ENCODE measurements at regions not wholly inside any gene's neighbourhood (a gene's known extent, or its start where the extent isn't known, plus 50 kb on each side); places are given as distances from the start of the nearest gene placed in this dataset.
"Not testable (repeated sequence)": the region's sequence is repeated elsewhere in the genome, so short reads cannot be mapped to it uniquely, and the experiment has no call there.

DNA sequence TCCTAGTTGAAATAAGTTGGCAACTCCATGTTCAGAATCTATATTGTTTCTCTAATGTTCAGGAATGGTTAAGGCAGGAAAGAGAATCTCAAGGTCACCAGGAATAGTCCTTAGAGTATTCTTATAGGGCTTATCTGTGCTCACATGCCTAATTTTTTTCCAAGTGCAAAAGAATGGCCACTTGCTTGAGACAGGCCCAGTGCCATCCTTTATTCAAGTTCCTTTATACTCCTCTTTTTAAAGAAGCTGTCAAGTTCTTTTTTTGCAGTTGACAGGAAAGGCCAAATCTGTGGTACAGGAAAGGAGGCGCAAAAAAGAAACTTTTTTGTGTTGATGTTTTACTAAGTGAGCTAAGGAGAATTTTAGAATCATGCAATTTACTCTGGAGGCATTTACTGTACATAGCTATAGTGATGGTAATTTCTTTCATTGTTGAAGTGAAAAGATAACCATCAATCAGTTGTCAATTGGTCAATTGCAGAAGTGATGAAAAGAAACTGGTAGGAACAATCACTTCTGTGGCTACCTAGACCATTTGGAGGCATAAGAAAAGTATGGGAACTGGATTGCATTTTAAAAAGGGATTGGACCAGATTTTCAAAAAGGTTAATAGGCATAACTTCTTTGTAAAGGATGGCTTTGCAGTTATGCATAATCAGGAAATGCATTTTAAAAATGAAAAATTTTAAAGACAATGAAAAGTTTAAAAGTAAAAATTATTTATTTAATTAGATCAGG is 102.5 kb upstream of the SOX2 start:
- no peak for DNase-seq

DNA sequence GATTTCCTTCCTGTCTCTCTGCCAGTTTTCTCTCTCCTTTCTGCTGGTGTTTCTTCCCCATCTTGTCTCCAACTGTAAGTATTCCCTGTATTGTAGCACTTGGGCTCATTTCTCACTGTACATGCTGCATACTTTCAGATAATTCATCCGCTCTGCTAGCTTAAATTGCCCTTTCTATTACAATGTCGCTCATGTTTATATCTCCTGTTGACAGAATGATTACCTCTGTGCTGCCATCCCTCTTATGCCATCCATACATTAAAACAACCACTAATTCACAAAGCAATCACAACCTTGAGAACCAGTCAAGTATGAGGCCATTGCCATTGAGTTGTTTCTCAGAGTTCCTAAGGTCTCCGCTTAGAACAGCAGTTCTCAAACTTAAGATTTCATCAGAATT is 107.5 kb upstream of the SOX2 start:
- DNase-seq = no peak

DNA sequence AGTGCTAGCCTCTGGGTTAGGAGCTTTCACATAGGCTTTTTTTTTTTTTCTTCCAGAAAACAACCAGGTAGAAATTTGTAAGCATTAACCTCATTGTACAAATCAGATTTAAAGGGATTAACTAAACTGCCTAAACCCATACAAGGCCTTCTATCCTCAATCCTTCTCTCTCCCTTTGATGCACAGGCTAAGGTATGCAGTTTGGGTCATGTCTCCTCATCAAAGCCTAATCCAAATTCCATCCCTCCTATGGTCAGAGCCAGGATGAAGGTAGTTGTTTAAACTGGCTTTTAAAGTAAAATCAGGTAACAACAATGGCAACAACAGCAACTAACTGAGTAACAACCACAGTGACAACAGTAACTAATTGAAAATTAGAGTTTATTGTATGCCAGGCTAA is 115.6 kb upstream of the SOX2 start:
- no peak for DNase-seq

DNA sequence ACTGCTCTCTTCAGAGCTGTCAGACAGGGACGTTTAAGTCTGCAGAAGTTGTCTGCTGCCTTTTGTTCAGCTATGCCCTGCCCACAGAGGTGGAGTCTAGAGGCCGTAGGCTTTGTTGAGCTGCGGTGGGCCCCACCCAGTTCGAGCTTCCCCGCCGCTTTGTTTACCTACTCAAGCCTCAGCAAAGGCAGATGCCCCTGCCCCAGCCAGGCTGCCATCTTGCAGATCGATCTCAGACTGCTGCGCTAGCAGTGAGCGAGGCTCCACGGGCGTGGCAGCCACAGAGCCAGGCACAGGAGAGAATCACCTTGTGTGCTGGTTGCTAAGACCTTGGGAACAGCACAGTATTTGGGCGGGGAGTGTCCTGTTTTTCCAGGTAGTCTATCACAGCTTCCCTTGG is 120.8 kb upstream of the SOX2 start:
- DNase-seq = not testable (repeated sequence)

DNA sequence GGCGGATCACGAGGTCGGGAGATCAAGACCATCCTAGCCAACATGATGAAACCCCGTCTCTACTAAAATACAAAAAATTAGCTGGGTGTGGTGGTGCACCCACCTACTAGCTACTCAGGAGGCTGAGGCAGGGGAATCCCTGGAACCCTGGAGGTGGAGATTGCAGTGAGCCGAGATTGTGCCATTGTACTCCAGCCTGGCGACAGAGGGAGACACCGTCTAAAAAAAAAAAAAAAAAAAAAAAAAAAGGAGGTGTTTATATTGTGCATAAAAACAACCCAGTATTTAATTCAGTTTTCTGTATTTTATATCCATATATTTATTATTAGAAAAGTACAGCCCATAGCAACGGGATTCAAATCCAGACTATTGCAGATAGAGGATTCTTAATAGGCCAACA is 129.1 kb upstream of the SOX2 start:
- no peak for DNase-seq

DNA sequence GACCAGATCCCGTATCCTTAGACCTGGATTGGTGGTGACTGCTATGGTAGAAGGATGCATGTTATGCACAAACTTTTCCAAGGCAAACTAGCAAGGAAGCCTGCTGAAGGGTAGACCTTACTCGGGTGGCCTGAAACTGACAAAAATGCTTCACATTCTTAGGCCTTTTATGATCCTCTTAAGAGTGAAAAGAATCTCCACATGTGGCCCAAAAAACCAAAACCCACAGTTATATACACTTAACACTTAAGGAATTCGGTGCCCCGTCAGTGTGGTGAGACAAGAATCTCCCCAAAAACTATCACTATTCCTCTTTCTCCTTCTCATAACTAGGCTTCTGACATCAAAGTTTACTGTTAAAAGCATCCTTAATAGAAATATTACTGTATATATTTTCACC is 130.1 kb upstream of the SOX2 start:
- no peak for DNase-seq

DNA sequence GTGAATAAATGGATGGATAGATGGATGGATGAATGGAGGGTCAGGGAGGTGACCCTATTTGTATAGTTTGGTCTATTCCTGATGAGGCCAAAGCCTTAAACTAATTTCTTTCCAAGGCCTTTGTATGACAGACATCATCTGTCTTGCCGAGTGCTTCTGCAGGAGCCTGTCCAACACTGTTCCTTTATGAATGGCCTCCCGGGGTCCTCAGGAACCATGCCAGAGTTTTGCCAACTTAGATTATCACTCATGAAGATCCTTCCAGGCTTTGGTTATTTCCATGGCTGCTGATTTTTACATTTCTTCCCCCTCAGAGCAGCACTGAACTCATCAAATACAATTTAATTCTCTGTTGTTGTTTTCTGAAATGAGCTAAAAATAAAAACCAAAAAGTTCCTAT is 133.0 kb upstream of the SOX2 start:
- no peak for DNase-seq

DNA sequence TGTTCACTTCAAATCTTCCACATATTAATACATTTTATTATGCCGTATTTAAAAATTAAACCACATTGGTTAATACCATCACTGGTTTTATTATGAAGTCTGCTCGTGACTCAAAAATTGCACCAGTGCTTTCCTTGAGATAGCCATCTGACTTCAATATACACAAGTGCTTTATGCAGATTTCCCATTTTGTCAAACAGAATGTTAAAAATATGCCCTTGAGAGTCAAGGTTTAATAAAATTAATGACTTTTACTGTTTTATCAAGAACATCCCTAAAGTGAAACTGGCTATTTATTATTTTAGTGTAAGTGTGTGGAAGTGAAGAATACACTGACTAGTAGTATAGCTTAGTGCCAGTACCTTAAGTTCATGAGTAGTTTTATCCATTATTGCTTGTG is 139.3 kb upstream of the SOX2 start:
- DNase-seq = no peak

DNA sequence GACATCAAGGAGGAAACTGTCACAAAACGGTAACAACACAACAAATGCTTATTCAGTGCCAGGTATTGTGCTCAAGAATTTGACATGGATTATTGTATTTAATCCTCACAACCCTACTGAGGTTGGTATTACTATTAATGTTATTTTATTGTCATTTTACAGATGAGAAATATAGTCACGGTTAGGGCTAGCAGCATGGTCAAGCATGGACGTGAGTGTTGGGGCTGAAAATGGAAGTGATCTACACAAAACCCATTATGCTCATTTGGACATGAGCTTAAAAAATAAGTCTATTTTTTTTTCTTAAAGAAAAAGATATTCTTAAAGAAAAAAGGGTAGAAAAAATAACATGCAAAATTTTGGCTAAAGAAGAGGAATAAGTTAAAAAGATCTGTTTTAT is 141.3 kb upstream of the SOX2 start:
- DNase-seq = no peak

DNA sequence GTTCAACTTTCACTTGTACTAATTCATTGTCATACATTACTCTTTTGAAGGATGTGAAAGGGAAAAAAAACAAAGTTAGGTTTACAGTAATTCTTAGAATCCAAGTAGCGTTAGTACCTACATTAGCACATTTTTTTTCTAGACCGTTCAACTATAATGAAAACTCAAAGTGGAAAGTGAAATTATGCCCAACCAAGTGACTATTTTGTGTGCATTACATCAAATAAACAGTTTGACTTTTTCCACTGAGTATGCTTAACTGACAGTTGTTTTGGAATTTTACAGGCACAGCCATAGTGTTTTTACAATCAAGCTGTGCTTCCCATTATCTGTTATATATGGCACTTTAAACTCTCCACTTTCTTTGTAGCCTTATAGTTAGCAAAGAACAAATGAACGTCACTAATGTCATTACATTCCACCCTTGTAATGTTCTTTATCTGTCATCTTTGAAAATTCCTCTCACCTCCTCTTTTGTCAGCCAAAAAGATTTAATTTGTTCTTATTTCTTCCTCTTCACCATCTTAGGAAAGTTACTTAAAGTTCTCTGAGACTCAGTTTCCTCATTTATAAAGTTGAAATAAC is 142.3 kb upstream of the SOX2 start:
- no peak for DNase-seq

DNA sequence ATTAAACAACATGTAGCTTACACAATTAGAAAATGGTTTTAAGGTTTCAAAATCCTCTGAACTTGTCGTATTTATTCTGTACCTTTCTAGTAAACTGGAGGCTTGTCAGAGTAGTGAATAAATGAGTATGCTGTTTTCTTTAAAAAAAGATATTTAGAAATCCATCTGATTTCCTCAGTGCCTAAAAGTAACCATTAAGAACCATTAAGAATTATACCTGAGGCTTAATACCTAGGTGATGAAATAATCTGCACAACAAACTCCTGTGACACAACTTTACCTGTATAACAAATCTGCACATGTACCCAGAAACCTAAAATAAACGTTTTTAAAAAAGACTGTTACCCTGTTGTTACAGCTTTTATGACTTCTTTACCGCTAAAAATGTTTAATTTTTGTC is 143.0 kb upstream of the SOX2 start:
- no peak for DNase-seq

DNA sequence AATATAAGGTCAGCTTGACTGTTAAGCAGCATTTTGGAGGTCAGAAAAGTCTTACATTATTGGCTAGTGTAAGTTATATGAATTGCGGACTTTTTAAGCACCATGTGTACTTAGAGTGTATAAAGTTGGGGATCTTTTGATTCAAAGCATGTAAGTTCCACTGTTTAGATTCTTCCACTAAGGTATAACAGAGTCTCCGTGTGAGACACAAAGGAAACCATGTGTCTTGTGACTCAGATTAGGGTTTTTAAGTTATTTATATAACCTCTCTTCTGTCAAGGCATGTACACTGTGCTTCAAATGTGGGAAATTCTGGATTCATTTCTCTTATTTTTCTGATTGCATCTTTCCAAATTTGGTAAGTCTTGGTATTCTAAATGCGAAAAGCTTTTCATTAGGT is 143.5 kb upstream of the SOX2 start:
- DNase-seq = no peak

DNA sequence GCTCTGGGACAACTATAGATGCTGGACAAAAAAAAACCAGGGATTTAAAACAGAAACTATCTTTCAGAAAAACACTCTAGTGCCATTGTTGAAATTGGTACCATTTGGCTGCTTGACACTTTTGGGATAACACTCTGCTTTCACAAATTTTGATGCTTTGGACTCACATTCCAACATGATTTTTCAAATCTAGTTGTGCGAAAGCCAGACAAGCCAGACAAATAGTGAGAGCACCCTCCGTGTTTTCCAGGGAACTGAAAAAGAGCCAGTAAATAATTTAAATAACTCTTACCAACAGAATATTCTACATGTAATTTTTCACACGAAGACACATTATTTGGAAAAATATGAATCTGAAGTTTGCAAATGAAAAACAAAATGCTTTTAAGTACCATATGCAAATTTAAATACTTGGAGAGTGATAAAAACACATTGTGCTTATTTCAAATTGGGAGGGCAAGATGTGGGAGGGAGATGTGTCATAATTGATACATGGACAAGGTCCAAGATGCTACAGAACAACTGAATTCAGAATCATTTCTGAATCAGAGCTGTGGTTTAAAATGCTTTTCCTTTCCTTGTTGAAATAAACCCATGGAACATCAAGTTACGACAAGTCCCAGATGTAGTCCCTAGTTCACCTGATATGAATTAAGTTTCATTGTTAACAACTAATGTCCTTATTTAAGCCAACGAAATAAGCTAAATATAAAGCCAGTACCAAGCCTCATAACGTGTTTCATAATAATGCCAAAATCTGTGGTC is 144.2 kb upstream of the SOX2 start:
- DNase-seq = no peak

DNA sequence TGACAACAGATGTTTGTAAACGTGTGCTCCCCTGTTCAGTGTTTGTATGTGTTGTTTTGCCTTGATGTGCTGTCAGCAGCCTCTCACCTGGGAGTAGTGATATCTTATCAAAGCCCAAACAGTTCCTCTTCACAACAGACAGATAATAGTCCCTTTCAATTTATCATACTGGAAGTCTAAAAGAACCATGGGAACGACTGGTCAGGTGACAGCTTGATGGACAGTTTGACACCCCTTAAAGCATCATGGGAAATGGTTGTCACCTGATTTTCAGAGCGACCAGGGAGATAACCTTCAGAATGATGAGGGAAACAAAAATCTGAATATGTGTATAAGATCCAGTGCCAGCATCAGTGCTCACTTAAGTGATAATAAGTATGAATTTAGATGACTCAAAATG is 146.3 kb upstream of the SOX2 start:
- no peak for DNase-seq

DNA sequence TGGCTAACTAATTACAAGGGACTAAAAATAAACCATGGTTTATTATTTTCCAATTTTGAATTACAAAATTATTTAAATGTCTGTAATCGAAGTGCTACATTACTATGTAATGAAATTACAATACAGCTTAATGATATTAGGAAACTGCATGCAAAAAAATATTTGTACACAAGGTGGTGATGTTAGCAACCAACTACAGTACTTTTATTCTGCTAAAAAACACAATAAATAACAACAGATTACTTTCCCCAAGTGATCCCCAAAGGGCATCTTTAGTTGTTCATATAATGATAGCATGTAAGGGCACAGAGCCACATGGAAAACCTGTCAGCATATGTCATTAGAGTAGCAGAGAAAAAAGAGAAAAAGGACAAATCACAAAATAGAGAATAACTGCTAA is 147.5 kb upstream of the SOX2 start:
- no peak for DNase-seq

DNA sequence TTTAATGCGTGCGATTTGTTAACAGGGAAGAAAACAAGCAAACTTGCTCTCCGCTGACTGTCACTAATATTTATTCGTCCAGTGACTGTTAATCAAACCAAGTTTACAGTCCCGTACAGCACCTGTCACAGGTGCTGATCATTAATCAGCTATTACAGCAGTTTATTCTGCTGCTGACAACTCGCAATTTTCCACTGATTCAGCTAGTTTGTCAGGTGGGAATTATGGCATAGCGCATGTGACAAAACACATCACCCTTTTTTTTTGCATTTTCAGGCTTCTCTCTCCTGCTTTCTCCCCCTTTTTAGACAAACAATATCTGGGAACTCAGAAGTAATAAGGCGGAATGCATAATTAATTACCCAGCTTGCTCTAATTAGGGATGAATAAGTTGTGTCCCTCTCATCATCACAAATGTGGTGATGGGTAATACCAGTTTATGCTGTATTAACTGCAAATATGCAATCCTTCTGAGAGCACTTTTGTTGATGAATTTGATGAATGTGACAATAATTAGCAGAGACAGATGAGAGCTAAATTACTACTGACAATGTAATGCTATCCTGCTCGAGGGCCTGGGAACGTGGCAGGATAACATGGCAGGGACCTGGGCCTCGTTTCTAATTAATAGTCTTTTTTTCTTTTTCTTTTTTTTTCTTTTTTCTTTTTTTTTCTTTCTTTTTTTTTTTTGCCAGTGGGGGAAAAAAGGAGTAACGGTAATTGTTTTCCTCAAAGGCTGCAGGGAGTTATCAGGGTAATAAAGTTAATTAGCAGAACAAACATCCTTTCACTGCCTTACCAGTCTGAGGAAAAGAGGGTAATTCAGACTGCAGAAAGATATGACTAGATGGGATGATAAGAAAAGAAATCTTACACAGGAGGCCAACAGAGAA is 150.3 kb upstream of the SOX2 start:
- DNase-seq = no peak

DNA sequence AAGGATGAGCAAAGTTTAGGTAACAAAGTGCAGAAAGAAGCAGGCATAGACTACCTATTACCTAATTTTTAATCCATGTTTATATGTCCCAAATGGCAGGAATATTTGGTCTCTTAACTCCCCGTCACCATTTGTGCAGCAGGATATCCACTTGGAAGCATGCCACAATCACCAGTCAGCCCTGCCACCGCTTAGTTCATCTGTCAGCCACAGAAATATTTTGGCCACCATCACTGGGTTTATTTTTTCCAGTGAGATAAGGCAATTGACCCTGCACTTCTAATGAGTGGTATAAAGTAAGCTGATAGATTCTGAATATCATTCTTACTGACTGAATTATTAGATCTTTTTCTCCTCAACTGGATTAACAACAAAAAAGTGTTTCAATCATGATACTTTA is 152.9 kb upstream of the SOX2 start:
- DNase-seq = no peak

DNA sequence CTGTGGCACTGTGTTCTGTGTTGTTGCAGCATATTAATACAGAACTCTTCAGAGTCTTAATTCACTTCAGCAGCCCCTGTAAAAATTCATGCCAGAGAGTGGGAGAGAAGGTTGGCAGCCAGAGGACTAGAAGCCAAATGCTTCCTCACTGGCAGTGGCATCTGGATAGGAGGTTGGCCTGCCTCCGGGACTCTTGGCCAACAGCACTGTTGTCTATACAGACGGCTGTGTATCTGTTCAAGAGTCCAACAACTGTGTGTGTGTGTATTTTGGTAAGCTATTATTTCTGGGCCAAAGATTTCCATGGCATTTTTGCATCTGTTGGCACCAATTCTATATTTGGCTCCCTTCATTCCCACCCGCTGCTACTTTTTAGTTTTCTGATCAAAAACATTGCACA is 156.0 kb upstream of the SOX2 start:
- no peak for DNase-seq

DNA sequence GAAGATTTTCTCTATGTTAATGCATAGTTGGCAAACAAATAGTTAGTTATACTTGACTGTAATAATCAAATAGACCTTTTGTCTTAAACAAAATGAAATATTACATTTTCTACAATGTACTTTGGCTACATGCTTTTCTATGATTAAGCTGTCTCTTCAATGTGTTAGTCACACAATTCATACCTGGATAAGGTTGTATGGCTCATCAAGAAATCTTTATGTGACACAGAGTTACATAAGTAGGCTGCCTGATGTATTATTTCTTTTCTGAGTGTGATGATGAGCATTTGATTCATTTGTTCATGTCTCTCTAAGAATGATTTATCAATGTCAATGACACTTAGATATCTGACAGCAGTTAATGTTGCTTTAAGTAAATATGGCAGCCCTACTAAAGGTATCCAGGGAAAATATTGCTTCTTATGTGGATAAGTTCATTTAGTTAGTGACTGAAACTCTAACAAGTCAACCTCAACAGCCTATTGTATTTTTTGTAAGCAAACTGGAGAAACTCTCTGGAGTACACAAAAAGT is 157.4 kb upstream of the SOX2 start:
- DNase-seq = no peak

DNA sequence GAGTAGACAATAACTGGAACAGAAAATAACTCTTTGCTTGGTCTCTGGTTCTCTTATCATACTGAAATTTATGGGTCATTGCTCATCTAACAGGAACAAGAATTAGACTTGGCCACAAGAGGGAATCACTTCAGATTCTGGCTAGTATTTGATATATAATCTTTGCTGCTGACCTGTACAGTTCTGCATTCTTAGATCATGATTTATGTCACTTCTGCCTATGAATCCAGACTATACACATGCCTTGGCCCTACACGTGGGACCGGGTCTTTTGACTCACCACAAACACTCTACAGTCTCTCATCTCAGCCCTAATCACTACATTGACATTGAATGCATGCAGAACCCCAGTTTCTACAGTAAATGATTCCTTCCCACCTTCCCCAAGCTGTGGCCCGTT is 162.5 kb upstream of the SOX2 start:
- no peak for DNase-seq

DNA sequence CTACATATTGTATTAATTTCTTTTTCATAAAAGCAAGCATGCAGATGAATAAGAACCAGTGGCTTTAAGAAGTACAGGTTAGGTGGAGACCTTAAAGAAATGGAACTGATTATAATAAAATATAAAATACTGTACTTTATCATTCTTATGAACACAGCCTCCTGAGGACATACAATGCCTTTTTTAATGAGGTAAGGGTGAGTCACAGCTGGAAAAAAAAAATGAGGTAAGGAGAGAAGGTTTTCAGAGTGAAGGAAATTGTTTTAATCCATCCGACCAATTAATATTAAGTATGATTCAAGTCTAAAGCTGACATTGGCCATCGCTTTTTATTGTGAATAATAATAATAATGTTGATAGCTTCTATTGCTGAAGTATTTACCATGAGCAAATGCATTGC is 170.3 kb upstream of the SOX2 start:
- no peak for DNase-seq

DNA sequence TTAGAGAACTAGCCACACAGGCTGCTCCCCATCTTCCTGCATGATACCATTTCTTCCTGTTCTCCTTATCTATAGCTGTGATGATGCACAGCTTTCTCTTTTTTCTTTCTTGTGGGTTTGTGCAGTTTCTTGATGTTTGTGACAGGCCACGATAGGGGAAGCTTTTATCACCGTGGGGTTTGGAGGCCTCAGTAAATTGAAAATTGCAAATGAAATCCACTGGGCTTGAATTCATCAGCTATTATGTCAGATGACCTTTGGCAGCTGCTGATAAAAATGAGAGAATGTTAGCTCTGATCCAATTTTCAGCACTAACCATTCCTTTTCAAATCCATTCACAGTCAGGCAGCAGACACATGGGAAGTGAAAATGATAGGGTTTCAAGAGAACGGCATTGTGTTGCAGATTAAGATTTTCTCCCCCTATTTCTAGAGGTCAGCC is 176.9 kb upstream of the SOX2 start:
- DNase-seq = no peak

Measured in right lung (tissue), 2 donors.